Left lung (tissue), 4 donors: ENCODE measurements at regions not wholly inside any gene's neighbourhood (a gene's known extent, or its start where the extent isn't known, plus 50 kb on each side); places are given as distances from the start of the nearest gene placed in this dataset.

Source experiments
- ATAC-seq: fragments of 200-7000 bp; cut with Tn5 transposase; one replicate; pipeline ENCODE4 v1.9.1; 2020; ENCODE audit warnings: moderate library complexity
- DNase-seq, 4 donors: peaks; one replicate each; pipeline ENCODE4 v3.0.0-alpha.2; 2013 to 2020
- H3K27ac ChIP-seq, 2 donors: fragments of 200-600 bp; sonication (generic) in 1 of 2; one replicate each; pipeline versions ENCODE4 v1.5.0 to v1.8.0; 2020 to 2021
- H3K27me3 ChIP-seq, 2 donors: fragments of 200-600 bp; sonication (generic) in 1 of 2; one replicate each; pipeline versions ENCODE4 v1.5.0 to v1.8.0; 2020 to 2021
- H3K36me3 ChIP-seq, 2 donors: fragments of 200-600 bp; sonication (generic) in 1 of 2; one replicate each; pipeline versions ENCODE4 v1.5.0 to v1.8.0; 2020 to 2021
- H3K4me1 ChIP-seq, 2 donors: fragments of 200-600 bp; one replicate each; pipeline ENCODE4 v1.8.0; 2021
- H3K4me3 ChIP-seq, 2 donors: fragments of 200-600 bp; sonication (generic) in 1 of 2; one replicate each; pipeline versions ENCODE4 v1.5.0 to v1.8.0; 2020 to 2021; ENCODE audit warnings: mild to moderate bottlenecking in 1 of 2
- H3K9me3 ChIP-seq, 2 donors: fragments of 200-600 bp; sonication (generic) in 1 of 2; one replicate each; pipeline versions ENCODE4 v1.5.0 to v1.8.0; 2020 to 2021
- CTCF ChIP-seq, 2 donors: fragments of 200-600 bp; sonication (generic) in 1 of 2; IDR thresholded peaks; one replicate each; pipeline versions ENCODE4 v1.5.0 to v1.8.0; 2021; ENCODE audit warnings: antibody characterized with exemption in 2 of 2
- intact Hi-C, 2 donors: fragments of 100-400 bp; cut with DNase I; formaldehyde crosslinking; loops; one replicate each; pipeline versions ENCODE4 v1.11.2 to v1.14.2; 2022
- donor health status: DM: no; HTN: yes; CAD: no.
- donor health status: DM: no; HTN: no; CAD: no.

- Histone ChIP-seq H3K9me3 (no peaks in the 10 kb centered on the region), H3K4me1 (no peaks in the 10 kb centered on the region), H3K4me3 (no peak overlapping the region), H3K36me3 (no peaks in the 10 kb centered on the region), H3K27me3 (peaks cover 4 to 53% of the 10 kb centered on the region in 2 donors), H3K27ac (no peak overlapping the region)
- TF ChIP-seq CTCF (IDR thresholded peaks at IDR 0.05), result no peak
- ATAC-seq, result no peak
- DNase-seq, result peak in 1 of 4 donors; percentile 57
- intact Hi-C loops, result no loop called here
These were observed 128.0 kb upstream of the NKX1-1 start for GRCh38 chr4:1534095-1534872.

DNA sequence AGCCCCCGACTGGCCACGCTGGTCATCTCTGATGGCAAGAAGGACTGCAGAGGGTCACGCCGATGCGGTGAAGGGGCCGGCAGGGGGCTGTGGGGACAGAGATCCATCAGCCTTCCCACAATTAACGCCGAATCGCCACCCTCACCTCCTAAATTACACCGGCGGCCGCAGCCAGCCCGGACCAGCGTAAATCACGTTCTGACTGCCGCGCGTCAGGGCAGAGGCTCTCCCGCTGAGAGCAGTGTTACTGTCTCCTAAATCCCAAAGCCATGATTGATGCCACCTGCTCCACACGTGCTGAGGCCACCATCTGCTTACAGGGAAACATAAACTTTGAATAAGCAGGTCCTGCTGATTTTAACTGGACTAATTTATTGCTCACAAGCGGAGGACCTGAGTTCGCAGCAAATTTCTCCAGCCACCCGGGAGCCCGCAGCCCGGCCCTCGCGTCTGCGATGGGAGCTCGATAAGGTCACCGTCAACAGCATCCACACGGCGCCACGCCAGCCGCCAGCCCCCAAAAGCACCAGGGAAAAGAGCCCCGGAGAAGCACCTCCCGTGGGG is 127.3 kb upstream of the NKX1-1 start:
- Histone ChIP-seq H3K9me3 (no peaks in the 10 kb centered on the region), H3K27me3 (peaks cover 7 to 55% of the 10 kb centered on the region in 2 donors), H3K4me3 (no peak overlapping the region), H3K27ac (no peak overlapping the region), H3K4me1 (no peaks in the 10 kb centered on the region), H3K36me3 (no peaks in the 10 kb centered on the region)
- intact Hi-C loops, result no loop called here
- no peak for TF ChIP-seq CTCF (IDR thresholded peaks at IDR 0.05)
- ATAC-seq (no peak), DNase-seq (peak in 1 of 4 donors; percentile 68)

- H3K27ac ChIP-seq, result no peak overlapping the region
- no peaks in the 10 kb centered on the region for H3K9me3 ChIP-seq
- ATAC-seq (no peak), DNase-seq (peak in 1 of 4 donors; percentile 74)
- intact Hi-C loops, result no loop called here
- no peaks in the 10 kb centered on the region for H3K36me3 ChIP-seq
- H3K4me3 ChIP-seq, result no peak overlapping the region
- H3K27me3 ChIP-seq, result peaks cover 8 to 61% of the 10 kb centered on the region in 2 donors
- H3K4me1 ChIP-seq, result no peaks in the 10 kb centered on the region
- no peak for TF ChIP-seq CTCF (IDR thresholded peaks at IDR 0.05)
These were observed 126.5 kb upstream of the NKX1-1 start for GRCh38 chr4:1532549-1533395.

DNA sequence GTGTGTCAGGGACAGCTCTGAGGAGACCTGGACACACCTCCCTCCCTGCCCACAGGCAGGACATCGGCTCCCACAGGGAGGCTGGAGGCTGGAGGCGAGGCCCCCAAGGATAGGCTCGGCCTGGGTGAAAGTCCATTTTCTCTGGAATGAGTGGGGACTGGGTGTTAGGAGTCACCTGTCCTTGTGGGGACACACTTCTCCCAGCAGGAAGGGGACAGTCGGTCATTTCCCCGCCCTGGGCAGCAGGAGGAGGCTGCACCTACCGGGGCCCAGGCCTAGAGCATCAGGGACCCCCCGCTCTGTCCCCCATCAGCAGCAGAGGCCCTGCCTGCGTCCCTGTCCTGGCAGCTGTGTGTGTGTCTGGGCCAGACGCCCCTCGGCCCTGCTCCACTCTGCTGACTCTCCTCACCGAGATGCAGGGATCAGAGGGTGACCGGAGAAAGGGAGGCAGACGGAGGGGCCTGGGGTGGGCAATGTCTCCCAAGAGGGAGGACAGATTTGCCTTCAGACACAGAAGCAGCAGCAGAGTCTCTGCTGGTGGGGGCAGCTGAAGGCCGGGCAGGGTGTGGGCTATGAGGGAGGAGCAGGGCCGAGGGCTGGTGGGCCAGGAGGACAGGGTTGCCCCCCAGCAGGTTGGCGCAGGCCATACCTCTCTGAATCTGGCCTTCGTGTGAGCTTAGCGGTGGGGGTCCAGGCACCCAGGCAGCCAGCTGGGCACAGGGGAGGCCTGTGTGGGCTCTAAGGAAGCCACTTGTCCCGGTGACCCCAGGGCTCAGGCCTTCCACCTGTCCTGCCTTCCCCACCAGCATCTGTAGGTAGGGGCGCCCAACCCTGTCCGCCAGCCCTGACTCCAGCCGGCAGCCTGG is 125.7 kb upstream of the NKX1-1 start:
- intact Hi-C loops, result no loop called here
- ATAC-seq (no peak), DNase-seq (peak in 1 of 4 donors; percentile 51)
- Histone ChIP-seq H3K4me3 (no peak overlapping the region), H3K27ac (no peak overlapping the region), H3K36me3 (no peaks in the 10 kb centered on the region), H3K27me3 (peaks cover 8 to 61% of the 10 kb centered on the region in 2 donors), H3K4me1 (no peaks in the 10 kb centered on the region), H3K9me3 (no peaks in the 10 kb centered on the region)
- no peak for TF ChIP-seq CTCF (IDR thresholded peaks at IDR 0.05)
